Right lung (tissue), 2 donors: ENCODE measurements at regions not wholly inside any gene's neighbourhood (a gene's known extent, or its start where the extent isn't known, plus 50 kb on each side); places are given as distances from the start of the nearest gene placed in this dataset.
A peak's percentile ranks its signal among the peaks of the same experiment; 100 is the strongest.

Experiments used
- DNase-seq, 2 donors: peaks; one replicate each; pipeline ENCODE4 v3.0.0-alpha.2; 2013

- DNase-seq = no peak
Measured at GRCh38 chr17:72390675-72391508, 270.1 kb downstream of the SOX9 start.

- DNase-seq = peak in 1 of 2 donors; percentile 30
Measured at GRCh38 chr17:72392056-72393010, 271.5 kb downstream of the SOX9 start.

- DNase-seq = no peak
Measured at GRCh38 chr17:72393553-72393952, 272.7 kb downstream of the SOX9 start.

GRCh38 chr17:72394531-72394930, 273.7 kb downstream of the SOX9 start:
- DNase-seq = no peak

- no peak for DNase-seq
Measured at GRCh38 chr17:72396121-72396520, 275.3 kb downstream of the SOX9 start.

- DNase-seq = no peak
Measured at GRCh38 chr17:72397223-72397667, 276.4 kb downstream of the SOX9 start.

- no peak for DNase-seq
Measured at GRCh38 chr17:72397687-72398086, 276.9 kb downstream of the SOX9 start.

- DNase-seq = no peak
Measured at GRCh38 chr17:72399023-72399607, 278.3 kb downstream of the SOX9 start.

- DNase-seq = no peak
Measured at GRCh38 chr17:72399608-72400487, 279.0 kb downstream of the SOX9 start.

GRCh38 chr17:72400488-72400827, 279.6 kb downstream of the SOX9 start:
- no peak for DNase-seq

GRCh38 chr17:72400863-72401262, 280.0 kb downstream of the SOX9 start:
- no peak for DNase-seq

- DNase-seq = no peak
Measured at GRCh38 chr17:72401883-72402726, 281.3 kb downstream of the SOX9 start.

- no peak for DNase-seq
Measured at GRCh38 chr17:72402727-72403210, 281.9 kb downstream of the SOX9 start.

- no peak for DNase-seq
Measured at GRCh38 chr17:72403713-72404209, 282.9 kb downstream of the SOX9 start.

GRCh38 chr17:72404872-72405271, 284.1 kb downstream of the SOX9 start:
- no peak for DNase-seq

- no peak for DNase-seq
Measured at GRCh38 chr17:72405662-72406230, 284.9 kb downstream of the SOX9 start.

GRCh38 chr17:72406498-72406897, 285.7 kb downstream of the SOX9 start:
- no peak for DNase-seq

- peak; percentile 72 to 82 for DNase-seq
Measured at GRCh38 chr17:72407336-72407909, 286.6 kb downstream of the SOX9 start.

GRCh38 chr17:72407931-72408330, 287.1 kb downstream of the SOX9 start:
- no peak for DNase-seq
